Neural progenitor cell (in vitro differentiated cells): ENCODE measurements at regions not wholly inside any gene's neighbourhood (a gene's known extent, or its start where the extent isn't known, plus 50 kb on each side); places are given as distances from the start of the nearest gene placed in this dataset.
"Not testable (repeated sequence)": the region's sequence is repeated elsewhere in the genome, so short reads cannot be mapped to it uniquely, and the experiment has no call there.

ENCODE experiments used
- DNase-seq: peaks from one replicate; pipeline ENCODE4 v3.0.0-alpha.2; 2016; ENCODE audit warnings: low spot score
- H2AFZ ChIP-seq: fragments of 200-600 bp; sonication (generic); replicated peaks from 2 replicates; pipeline ENCODE4 v1.6.1; 2016; ENCODE audit warnings: antibody characterized with exemption
- H3F3A ChIP-seq: fragments of 200-600 bp; sonication (generic); 2 replicates; pipeline ENCODE4 v1.6.1; 2016; ENCODE audit warnings: antibody characterized with exemption, low read depth
- H3K27ac ChIP-seq: fragments of 200-600 bp; sonication (generic); 2 replicates; pipeline ENCODE4 v1.5.1; 2016; ENCODE audit warnings: mild to moderate bottlenecking
- H3K27me3 ChIP-seq: fragments of 200-600 bp; sonication (generic); 2 replicates; pipeline ENCODE4 v1.6.1; 2016; ENCODE audit warnings: mild to moderate bottlenecking, moderate library complexity
- H3K36me3 ChIP-seq: fragments of 200-600 bp; sonication (generic); 2 replicates; pipeline ENCODE4 v1.5.1; 2016
- H3K4me1 ChIP-seq: fragments of 200-600 bp; sonication (generic); 2 replicates; pipeline ENCODE4 v1.6.1; 2016; ENCODE audit warnings: mixed run types
- H3K4me2 ChIP-seq: fragments of 200-600 bp; sonication (generic); 2 replicates; pipeline ENCODE4 v1.6.1; 2016
- H3K4me3 ChIP-seq: fragments of 200-600 bp; sonication (generic); 2 replicates; pipeline ENCODE4 v1.5.1; 2016
- H3K79me2 ChIP-seq: fragments of 200-600 bp; sonication (generic); 2 replicates; pipeline ENCODE4 v1.6.1; 2016; ENCODE audit warnings: low read depth
- H3K9ac ChIP-seq: fragments of 200-600 bp; sonication (generic); 2 replicates; pipeline ENCODE4 v1.6.1; 2016
- H3K9me3 ChIP-seq: fragments of 200-600 bp; sonication (generic); 2 replicates; pipeline ENCODE4 v1.5.1; 2016; ENCODE audit warnings: low read depth
- H4K20me1 ChIP-seq: fragments of 200-600 bp; sonication (generic); 2 replicates; pipeline ENCODE4 v1.6.1; 2016; ENCODE audit warnings: low read depth
- H3K27ac Mint-ChIP-seq: 3 replicates; pipeline ENCODE4 v1.8.0; 2021; ENCODE audit warnings: mixed read lengths
- H3K27me3 Mint-ChIP-seq: 2 replicates; pipeline ENCODE4 v1.8.0; 2022; ENCODE audit warnings: low read depth, mild to moderate bottlenecking, inconsistent platforms, moderate library complexity, mixed read lengths; ENCODE audit not compliant: insufficient read depth
- H3K36me3 Mint-ChIP-seq: 3 replicates; pipeline ENCODE4 v1.8.0; 2021; ENCODE audit warnings: mixed read lengths
- H3K4me1 Mint-ChIP-seq: 3 replicates; pipeline ENCODE4 v1.8.0; 2021; ENCODE audit warnings: mixed read lengths
- H3K4me3 Mint-ChIP-seq: 3 replicates; pipeline ENCODE4 v1.8.0; 2021; ENCODE audit warnings: mild to moderate bottlenecking, moderate library complexity, mixed read lengths
- H3K9me3 Mint-ChIP-seq: 3 replicates; pipeline ENCODE4 v1.8.0; 2020; ENCODE audit warnings: mixed read lengths
- EZH2 ChIP-seq: fragments of 200-600 bp; sonication (generic); IDR thresholded peaks from 2 replicates; pipeline ENCODE4 v1.6.1; 2017; ENCODE audit warnings: antibody characterized with exemption, mild to moderate bottlenecking, moderate library complexity
- EZH2phosphoT487 ChIP-seq: fragments of 200-600 bp; sonication (generic); IDR thresholded peaks from 2 replicates; pipeline ENCODE4 v1.6.1; 2017; ENCODE audit warnings: antibody characterized with exemption
- TF ChIP-seq, protein P1 (sequence below): fragments of 200-600 bp; sonication (generic); IDR thresholded peaks from 2 replicates; pipeline ENCODE4 v1.5.1; 2017; ENCODE audit warnings: antibody characterized with exemption, mild to moderate bottlenecking

DNA sequence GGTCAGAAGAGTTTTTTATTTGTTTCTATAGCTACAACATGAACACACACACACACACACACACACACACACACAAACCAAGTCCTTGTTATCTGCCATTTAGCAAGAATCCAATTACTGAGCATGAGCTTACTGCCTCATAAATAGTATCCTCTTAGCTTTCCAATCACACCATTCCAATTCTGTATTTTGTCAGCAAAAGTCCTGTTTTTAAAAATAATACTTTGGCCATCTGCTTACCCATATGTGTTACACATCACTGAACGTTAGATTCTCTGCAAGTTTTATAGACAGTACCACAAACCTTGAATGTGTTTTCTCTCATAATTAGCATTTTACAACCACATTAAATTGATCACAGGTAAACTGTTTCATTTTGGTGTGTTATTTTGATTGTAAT is 1905.4 kb upstream of the FLRT2 start:
- no peaks in the 10 kb centered on the region for H3K36me3 Mint-ChIP-seq
- Histone ChIP-seq H3K36me3 (no peaks in the 10 kb centered on the region), H3K79me2 (no peaks in the 10 kb centered on the region), H3K27ac (no peak overlapping the region), H3K9ac (no peak overlapping the region), H4K20me1 (no peaks in the 10 kb centered on the region), H3F3A (no peaks in the 10 kb centered on the region), H3K9me3 (no peaks in the 10 kb centered on the region), H2AFZ (peak overlapping the region; percentile 14), H3K27me3 (no peaks in the 10 kb centered on the region), H3K4me2 (no peak overlapping the region), H3K4me3 (no peak overlapping the region), H3K4me1 (no peaks in the 10 kb centered on the region)
- no peak overlapping the region for H3K4me3 Mint-ChIP-seq
- peaks cover 2% of the 10 kb centered on the region for H3K27me3 Mint-ChIP-seq
- DNase-seq, result no peak
- TF ChIP-seq, protein P1, sequence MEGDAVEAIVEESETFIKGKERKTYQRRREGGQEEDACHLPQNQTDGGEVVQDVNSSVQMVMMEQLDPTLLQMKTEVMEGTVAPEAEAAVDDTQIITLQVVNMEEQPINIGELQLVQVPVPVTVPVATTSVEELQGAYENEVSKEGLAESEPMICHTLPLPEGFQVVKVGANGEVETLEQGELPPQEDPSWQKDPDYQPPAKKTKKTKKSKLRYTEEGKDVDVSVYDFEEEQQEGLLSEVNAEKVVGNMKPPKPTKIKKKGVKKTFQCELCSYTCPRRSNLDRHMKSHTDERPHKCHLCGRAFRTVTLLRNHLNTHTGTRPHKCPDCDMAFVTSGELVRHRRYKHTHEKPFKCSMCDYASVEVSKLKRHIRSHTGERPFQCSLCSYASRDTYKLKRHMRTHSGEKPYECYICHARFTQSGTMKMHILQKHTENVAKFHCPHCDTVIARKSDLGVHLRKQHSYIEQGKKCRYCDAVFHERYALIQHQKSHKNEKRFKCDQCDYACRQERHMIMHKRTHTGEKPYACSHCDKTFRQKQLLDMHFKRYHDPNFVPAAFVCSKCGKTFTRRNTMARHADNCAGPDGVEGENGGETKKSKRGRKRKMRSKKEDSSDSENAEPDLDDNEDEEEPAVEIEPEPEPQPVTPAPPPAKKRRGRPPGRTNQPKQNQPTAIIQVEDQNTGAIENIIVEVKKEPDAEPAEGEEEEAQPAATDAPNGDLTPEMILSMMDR, result no peak
- TF ChIP-seq EZH2phosphoT487 (no peak), EZH2 (no peak)
- H3K4me1 Mint-ChIP-seq, result no peaks in the 10 kb centered on the region
- H3K9me3 Mint-ChIP-seq, result peaks cover 6% of the 10 kb centered on the region
- H3K27ac Mint-ChIP-seq, result no peak overlapping the region

DNA sequence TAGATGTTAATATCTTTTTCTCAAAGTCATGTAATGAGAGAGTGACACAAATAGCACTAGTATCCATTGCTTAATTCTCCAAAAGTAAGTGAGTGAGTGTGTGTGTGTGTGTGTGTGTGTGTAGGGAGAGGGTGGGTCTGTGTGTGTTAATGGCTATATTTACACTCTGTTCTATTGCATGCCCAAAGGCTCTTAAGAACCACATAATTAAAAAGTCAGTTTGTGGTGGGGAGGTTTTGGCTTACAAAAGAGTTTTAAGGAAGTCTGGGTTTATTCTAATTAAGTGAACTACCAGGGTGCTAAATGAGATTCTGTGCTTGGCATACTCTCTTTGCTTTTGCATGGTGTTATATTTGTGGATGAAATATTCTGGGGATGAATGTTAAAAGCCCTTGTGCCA is 1897.6 kb upstream of the FLRT2 start:
- H3K9ac ChIP-seq, result no peak overlapping the region
- H3K27me3 ChIP-seq, result no peaks in the 10 kb centered on the region
- H3K36me3 ChIP-seq, result no peaks in the 10 kb centered on the region
- no peaks in the 10 kb centered on the region for H3F3A ChIP-seq
- no peaks in the 10 kb centered on the region for H4K20me1 ChIP-seq
- no peaks in the 10 kb centered on the region for H3K4me1 Mint-ChIP-seq
- H2AFZ ChIP-seq, result peak overlapping the region; percentile 34
- no peaks in the 10 kb centered on the region for H3K9me3 ChIP-seq
- DNase-seq, result peak; percentile 3
- H3K4me3 ChIP-seq, result no peak overlapping the region
- peaks cover 5% of the 10 kb centered on the region for H3K4me1 ChIP-seq
- TF ChIP-seq, protein P1, result no peak
- TF ChIP-seq EZH2 (no peak), EZH2phosphoT487 (no peak)
- H3K27me3 Mint-ChIP-seq, result no peaks in the 10 kb centered on the region
- no peak overlapping the region for H3K4me2 ChIP-seq
- no peaks in the 10 kb centered on the region for H3K36me3 Mint-ChIP-seq
- no peak overlapping the region for H3K27ac Mint-ChIP-seq
- H3K4me3 Mint-ChIP-seq, result no peak overlapping the region
- H3K79me2 ChIP-seq, result no peaks in the 10 kb centered on the region
- peaks cover 6% of the 10 kb centered on the region for H3K9me3 Mint-ChIP-seq
- H3K27ac ChIP-seq, result no peak overlapping the region

- H3F3A ChIP-seq, result no peaks in the 10 kb centered on the region
- H3K9me3 ChIP-seq, result no peaks in the 10 kb centered on the region
- no peak overlapping the region for H3K4me3 ChIP-seq
- no peak for DNase-seq
- H4K20me1 ChIP-seq, result no peaks in the 10 kb centered on the region
- no peaks in the 10 kb centered on the region for H3K27me3 ChIP-seq
- H3K27ac Mint-ChIP-seq, result no peak overlapping the region
- no peaks in the 10 kb centered on the region for H3K36me3 ChIP-seq
- H3K27ac ChIP-seq, result no peak overlapping the region
- H3K9me3 Mint-ChIP-seq, result peaks cover 5% of the 10 kb centered on the region
- H2AFZ ChIP-seq, result no peak overlapping the region
- no peaks in the 10 kb centered on the region for H3K4me1 ChIP-seq
- no peak overlapping the region for H3K4me3 Mint-ChIP-seq
- no peak overlapping the region for H3K4me2 ChIP-seq
- H3K27me3 Mint-ChIP-seq, result no peaks in the 10 kb centered on the region
- H3K4me1 Mint-ChIP-seq, result no peaks in the 10 kb centered on the region
- H3K36me3 Mint-ChIP-seq, result no peaks in the 10 kb centered on the region
- no peak overlapping the region for H3K9ac ChIP-seq
- TF ChIP-seq, protein P1, result no peak
- TF ChIP-seq EZH2phosphoT487 (no peak), EZH2 (no peak)
- no peaks in the 10 kb centered on the region for H3K79me2 ChIP-seq
Measured at GRCh38 chr14:83638748-83639504, 1891.0 kb upstream of the FLRT2 start.

GRCh38 chr14:83639505-83639875 is 1890.5 kb upstream of the FLRT2 start:
- not testable (repeated sequence) for DNase-seq, H3K9me3 ChIP-seq, H3K36me3 Mint-ChIP-seq, H3K9ac ChIP-seq, H3K36me3 ChIP-seq, H3K79me2 ChIP-seq, H3K27ac Mint-ChIP-seq, H3K4me3 Mint-ChIP-seq, H3K4me2 ChIP-seq, H3K27me3 ChIP-seq, H3K27me3 Mint-ChIP-seq, H2AFZ ChIP-seq, H3K4me1 Mint-ChIP-seq, H3K4me3 ChIP-seq, H3K9me3 Mint-ChIP-seq, H3F3A ChIP-seq, H3K4me1 ChIP-seq, H3K27ac ChIP-seq, H4K20me1 ChIP-seq
